ENCODE measurements at regions not wholly inside any gene's neighbourhood (a gene's known extent, or its start where the extent isn't known, plus 50 kb on each side); places are given as distances from the start of the nearest gene placed in this dataset.

- TF ChIP-seq GATA2 (IDR thresholded peaks at IDR 0.05; ENCODE audit: low read depth, low read length), result no peak
- TF ChIP-seq GATA3 (IDR thresholded peaks at IDR 0.05; ENCODE audit: low read depth, low read length), result no peak
Measured at GRCh38 chr2:62589691-62590356, 83.8 kb upstream of the TMEM17 start.
